Psoas muscle (tissue), 7 donors: ENCODE measurements at regions not wholly inside any gene's neighbourhood (a gene's known extent, or its start where the extent isn't known, plus 50 kb on each side); places are given as distances from the start of the nearest gene placed in this dataset.

Source experiments
- ATAC-seq, 4 donors: fragments of 200-7000 bp; cut with Tn5 transposase; one replicate each; pipeline ENCODE4 v1.9.1; 2020; ENCODE audit warnings: moderate library complexity in 3 of 4, mild to moderate bottlenecking in 2 of 4
- DNase-seq, 2 donors: peaks; one replicate each; pipeline ENCODE4 v3.0.0-alpha.2; 2020
- H3K27ac ChIP-seq: fragments of 200-600 bp; one replicate; pipeline ENCODE4 v1.8.0; 2022
- H3K27me3 ChIP-seq, 3 donors: fragments of 200-600 bp in 1 of 3; one replicate each; pipeline versions ENCODE4 v1.6.1 to v1.8.0; 2013 to 2022; ENCODE audit warnings: low read length in 2 of 3, mild to moderate bottlenecking in 2 of 3, moderate library complexity in 1 of 3; ENCODE audit not compliant: insufficient read depth in 3 of 3
- H3K36me3 ChIP-seq, 2 donors: fragments of 200-600 bp in 1 of 2; one replicate each; pipeline versions ENCODE4 v1.6.1 to v1.8.0; 2013 to 2022; ENCODE audit warnings: low read depth in 1 of 2, mild to moderate bottlenecking in 1 of 2, moderate library complexity in 1 of 2; ENCODE audit not compliant: insufficient read depth in 1 of 2
- H3K4me1 ChIP-seq: fragments of 200-600 bp; one replicate; pipeline ENCODE4 v1.8.0; 2022
- H3K4me3 ChIP-seq: fragments of 200-600 bp; one replicate; pipeline ENCODE4 v1.8.0; 2022; ENCODE audit warnings: mild to moderate bottlenecking
- H3K9me3 ChIP-seq: fragments of 200-600 bp; one replicate; pipeline ENCODE4 v1.8.0; 2022
- WGBS, 3 donors: extraction: QIAGEN DNeasy Blood & Tissue Kit; methylation state at CpG; one replicate each; pipeline versions ENCODE4 v1.1.6 to v1.1.7; 2013; 5-methylcytosine and 5-hydroxymethylcytosine counted together
- intact Hi-C, 2 donors: fragments of 100-400 bp; cut with DNase I; formaldehyde crosslinking; loops; one replicate each; pipeline versions ENCODE4 v1.11.0 to v1.14.2; 2022
- TF ChIP-seq, protein P1 (sequence below): fragments of 200-600 bp; IDR thresholded peaks from one replicate; pipeline ENCODE4 v1.8.0; 2022; ENCODE audit warnings: antibody characterized with exemption
- donor health status: healthy with polysubstance abuse.
- donor health status: DM: no; HTN: no; CAD: no; lungs with moderate emphysema.
- donor health status: Bipolar disorder and iron deficiency.
- donor health status: healthy.
- donor health status: DM: yes; HTN: yes; CAD: no.
- donor health status: DM: no; HTN: no; CAD: no.
- donor health status: DM: yes; HTN: yes; CAD: no.

GRCh38 chr2:12594590-12594989, 122.1 kb upstream of the TRIB2 start:
- Histone ChIP-seq H3K4me1 (no peaks in the 10 kb centered on the region), H3K4me3 (no peak overlapping the region), H3K27ac (no peak overlapping the region), H3K36me3 (no peaks in the 10 kb centered on the region), H3K27me3 (no peaks in the 10 kb centered on the region), H3K9me3 (no peaks in the 10 kb centered on the region)
- ATAC-seq (no peak), DNase-seq (no peak)
- intact Hi-C loops = no loop called here
- TF ChIP-seq, protein P1, sequence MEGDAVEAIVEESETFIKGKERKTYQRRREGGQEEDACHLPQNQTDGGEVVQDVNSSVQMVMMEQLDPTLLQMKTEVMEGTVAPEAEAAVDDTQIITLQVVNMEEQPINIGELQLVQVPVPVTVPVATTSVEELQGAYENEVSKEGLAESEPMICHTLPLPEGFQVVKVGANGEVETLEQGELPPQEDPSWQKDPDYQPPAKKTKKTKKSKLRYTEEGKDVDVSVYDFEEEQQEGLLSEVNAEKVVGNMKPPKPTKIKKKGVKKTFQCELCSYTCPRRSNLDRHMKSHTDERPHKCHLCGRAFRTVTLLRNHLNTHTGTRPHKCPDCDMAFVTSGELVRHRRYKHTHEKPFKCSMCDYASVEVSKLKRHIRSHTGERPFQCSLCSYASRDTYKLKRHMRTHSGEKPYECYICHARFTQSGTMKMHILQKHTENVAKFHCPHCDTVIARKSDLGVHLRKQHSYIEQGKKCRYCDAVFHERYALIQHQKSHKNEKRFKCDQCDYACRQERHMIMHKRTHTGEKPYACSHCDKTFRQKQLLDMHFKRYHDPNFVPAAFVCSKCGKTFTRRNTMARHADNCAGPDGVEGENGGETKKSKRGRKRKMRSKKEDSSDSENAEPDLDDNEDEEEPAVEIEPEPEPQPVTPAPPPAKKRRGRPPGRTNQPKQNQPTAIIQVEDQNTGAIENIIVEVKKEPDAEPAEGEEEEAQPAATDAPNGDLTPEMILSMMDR = no peak
- WGBS, 3 donors = 83 to 94% (median 86%) methylated on average over 4 of the region's 4 CpGs

GRCh38 chr2:12596771-12597170, 120.0 kb upstream of the TRIB2 start:
- intact Hi-C loops = no loop called here
- no peak overlapping the region for H3K27ac ChIP-seq
- no peaks in the 10 kb centered on the region for H3K27me3 ChIP-seq
- H3K36me3 ChIP-seq = no peaks in the 10 kb centered on the region
- DNase-seq (no peak), ATAC-seq (no peak)
- H3K4me3 ChIP-seq = no peak overlapping the region
- no peaks in the 10 kb centered on the region for H3K9me3 ChIP-seq
- TF ChIP-seq, protein P1 = no peak
- no peaks in the 10 kb centered on the region for H3K4me1 ChIP-seq
- 93 to 97% (median 95%) methylated on average over 3 of the region's 3 CpGs for WGBS, 3 donors

DNA sequence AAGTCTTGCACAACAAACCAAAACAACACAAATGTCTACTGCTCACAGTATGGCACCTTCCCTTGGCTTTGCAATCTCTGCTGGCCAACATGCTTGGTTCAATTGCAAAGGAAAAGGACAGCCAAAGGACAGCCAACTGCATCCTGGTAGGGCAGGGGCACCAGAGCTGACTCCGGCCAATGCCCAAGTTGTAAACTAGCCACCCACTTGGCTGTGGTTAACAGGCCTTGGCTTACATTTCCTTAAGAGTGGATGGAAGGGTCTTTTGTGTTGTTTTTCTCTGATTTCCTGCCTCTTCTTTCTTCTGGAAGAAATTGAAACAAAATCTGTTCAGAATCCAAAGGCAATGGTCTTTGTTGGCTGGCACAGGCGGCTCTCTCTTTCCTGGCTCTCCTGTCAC, 119.1 kb upstream of the TRIB2 start:
- WGBS, 3 donors = 32 to 49% (median 40%) methylated on average over 2 of the region's 2 CpGs
- ATAC-seq (no peak), DNase-seq (no peak)
- Histone ChIP-seq H3K4me3 (no peak overlapping the region), H3K27ac (no peak overlapping the region), H3K4me1 (no peaks in the 10 kb centered on the region), H3K9me3 (no peaks in the 10 kb centered on the region), H3K27me3 (no peaks in the 10 kb centered on the region), H3K36me3 (no peaks in the 10 kb centered on the region)
- intact Hi-C loops = no loop called here
- TF ChIP-seq, protein P1 = no peak

GRCh38 chr2:12602661-12603060, 114.1 kb upstream of the TRIB2 start:
- TF ChIP-seq, protein P1 = no peak
- Histone ChIP-seq H3K9me3 (no peaks in the 10 kb centered on the region), H3K4me3 (no peak overlapping the region), H3K27ac (no peak overlapping the region), H3K27me3 (no peaks in the 10 kb centered on the region), H3K4me1 (no peaks in the 10 kb centered on the region), H3K36me3 (no peaks in the 10 kb centered on the region)
- 84 to 88% (median 85%) methylated on average over 2 of the region's 2 CpGs for WGBS, 3 donors
- intact Hi-C loops = no loop called here
- no peak for ATAC-seq
- no peak for DNase-seq

DNA sequence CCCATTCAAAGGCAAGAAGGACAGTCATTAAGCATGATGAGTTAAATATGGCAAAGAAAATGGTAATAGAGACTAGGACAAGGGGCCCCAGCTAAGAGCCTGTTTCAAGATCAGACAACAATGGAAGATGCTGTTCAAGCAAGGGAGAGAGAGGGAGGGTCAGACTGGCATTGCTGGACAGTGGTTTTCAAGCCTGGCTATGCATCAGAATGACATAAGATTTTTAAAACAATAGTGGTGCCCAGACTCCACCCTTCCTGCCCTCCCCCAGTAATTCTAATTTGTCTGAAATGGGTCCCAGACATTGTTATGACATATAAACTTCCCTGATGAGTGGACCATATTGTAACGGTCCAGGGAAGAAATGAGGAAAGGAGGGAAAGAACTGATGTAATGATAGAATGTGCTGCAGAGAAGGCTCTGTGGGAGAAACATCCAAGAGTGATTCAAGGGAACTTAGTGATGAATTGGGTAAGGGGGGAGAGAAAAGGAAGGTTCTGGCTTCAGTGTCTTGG, 112.9 kb upstream of the TRIB2 start:
- ATAC-seq (no peak), DNase-seq (no peak)
- intact Hi-C loops = no loop called here
- Histone ChIP-seq H3K9me3 (no peaks in the 10 kb centered on the region), H3K36me3 (no peaks in the 10 kb centered on the region), H3K27me3 (no peaks in the 10 kb centered on the region), H3K27ac (no peak overlapping the region), H3K4me1 (no peaks in the 10 kb centered on the region), H3K4me3 (no peak overlapping the region)
- 58 to 73% (median 63%) methylated on average over 1 of the region's 1 CpG for WGBS, 3 donors
- TF ChIP-seq, protein P1 = no peak
